GM12891 (cell line): ENCODE measurements at regions not wholly inside any gene's neighbourhood (a gene's known extent, or its start where the extent isn't known, plus 50 kb on each side); places are given as distances from the start of the nearest gene placed in this dataset.
"Not testable (repeated sequence)": the region's sequence is repeated elsewhere in the genome, so short reads cannot be mapped to it uniquely, and the experiment has no call there.

ENCODE experiments used
- POLR2A ChIP-seq: IDR thresholded peaks from 2 replicates; pipeline ENCODE4 v1.6.1; 2011; ENCODE audit warnings: low read depth, low read length, control low read depth
- POLR2AphosphoS5 ChIP-seq: IDR thresholded peaks from 2 replicates; pipeline ENCODE4 v1.6.1; 2011; ENCODE audit warnings: low read depth, low read length, control low read depth
- TAF1 ChIP-seq: IDR thresholded peaks from 2 replicates; pipeline ENCODE4 v1.6.1; 2011; ENCODE audit warnings: low read depth, low read length, control low read depth

DNA sequence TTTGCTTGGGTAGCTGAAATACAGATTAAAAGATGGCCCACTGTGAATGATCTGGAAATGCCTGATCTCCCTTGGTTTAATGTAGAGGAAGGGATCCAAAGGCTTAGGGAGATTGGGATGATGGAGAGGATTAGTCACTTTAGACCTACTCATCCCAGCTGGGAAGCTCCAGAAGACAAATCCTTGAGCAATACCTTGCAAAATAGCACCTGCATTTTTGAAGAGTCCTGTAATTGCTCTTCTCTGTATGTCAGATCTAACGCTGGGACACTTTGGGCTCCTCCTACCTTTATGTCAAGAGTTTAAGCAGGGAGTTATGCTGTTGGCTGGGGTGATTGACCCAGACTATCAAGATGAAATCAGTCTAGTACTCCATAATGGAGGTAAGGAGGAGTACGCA, 331.7 kb downstream of the DTHD1 start:
- TF ChIP-seq POLR2A, TAF1, POLR2AphosphoS5: not testable (repeated sequence)
